Forelimb muscle (tissue), 1 donor: ENCODE measurements at regions not wholly inside any gene's neighbourhood (a gene's known extent, or its start where the extent isn't known, plus 50 kb on each side); places are given as distances from the start of the nearest gene placed in this dataset.

Experiments used
- DNase-seq: peaks from one replicate; pipeline ENCODE4 v3.0.0-alpha.2; 2013; ENCODE audit warnings: low read depth

- DNase-seq = no peak
Measured at GRCh38 chr17:15109608-15110007, 155.5 kb downstream of the PMP22 start.

- no peak for DNase-seq
Measured at GRCh38 chr17:15108992-15109391, 156.1 kb downstream of the PMP22 start.

GRCh38 chr17:15106540-15106939, 158.6 kb downstream of the PMP22 start:
- no peak for DNase-seq

- DNase-seq = no peak
Measured at GRCh38 chr17:15103785-15104184, 161.3 kb downstream of the PMP22 start.

GRCh38 chr17:15101175-15101574, 164.0 kb downstream of the PMP22 start:
- DNase-seq = no peak

- DNase-seq = no peak
Measured at GRCh38 chr17:15096511-15096910, 168.6 kb downstream of the PMP22 start.

- DNase-seq = no peak
Measured at GRCh38 chr17:15095935-15096334, 169.2 kb downstream of the PMP22 start.

- DNase-seq = no peak
Measured at GRCh38 chr17:15092762-15093161, 172.4 kb downstream of the PMP22 start.

- no peak for DNase-seq
Measured at GRCh38 chr17:15092261-15092660, 172.9 kb downstream of the PMP22 start.

GRCh38 chr17:15091825-15092224, 173.3 kb downstream of the PMP22 start:
- DNase-seq = no peak

GRCh38 chr17:15090533-15090932, 174.6 kb downstream of the PMP22 start:
- no peak for DNase-seq

- no peak for DNase-seq
Measured at GRCh38 chr17:15087946-15088345, 177.2 kb downstream of the PMP22 start.

- no peak for DNase-seq
Measured at GRCh38 chr17:15086776-15087295, 178.3 kb downstream of the PMP22 start.

- DNase-seq = no peak
Measured at GRCh38 chr17:15085890-15086677, 179.0 kb downstream of the PMP22 start.

- no peak for DNase-seq
Measured at GRCh38 chr17:15083225-15083624, 181.9 kb downstream of the PMP22 start.

- no peak for DNase-seq
Measured at GRCh38 chr17:15081008-15081407, 184.1 kb downstream of the PMP22 start.

GRCh38 chr17:15078570-15078969, 186.6 kb downstream of the PMP22 start:
- peak; percentile 11 for DNase-seq

GRCh38 chr17:15076991-15077663, 188.0 kb downstream of the PMP22 start:
- DNase-seq = no peak

- DNase-seq = no peak
Measured at GRCh38 chr17:15051933-15052332, 213.2 kb downstream of the PMP22 start.

GRCh38 chr17:15049795-15050160, 215.3 kb downstream of the PMP22 start:
- DNase-seq = no peak

- no peak for DNase-seq
Measured at GRCh38 chr17:15048933-15049794, 216.0 kb downstream of the PMP22 start.

GRCh38 chr17:15048381-15048780, 216.7 kb downstream of the PMP22 start:
- DNase-seq = no peak
